ENCODE measurements at regions not wholly inside any gene's neighbourhood (a gene's known extent, or its start where the extent isn't known, plus 50 kb on each side); places are given as distances from the start of the nearest gene placed in this dataset.

DNA sequence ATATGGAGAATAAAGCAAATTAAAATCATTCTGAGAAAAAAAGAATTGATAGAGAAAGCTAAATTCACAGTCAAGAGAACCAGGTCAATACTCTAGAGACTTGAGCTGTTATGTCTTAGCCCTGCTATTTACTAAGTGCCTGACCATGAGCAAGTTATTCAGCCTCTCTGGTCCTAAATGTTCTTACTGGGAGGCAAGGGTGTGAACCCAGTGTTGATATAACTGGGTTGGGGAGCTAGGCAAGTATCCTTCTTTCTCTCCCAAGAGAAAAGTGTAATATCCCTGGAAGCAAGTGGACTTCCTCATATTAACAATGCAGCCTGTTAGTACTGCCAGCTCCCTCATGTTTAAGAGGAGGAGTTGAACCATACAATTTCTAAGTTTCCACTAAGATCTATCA lies 488.9 kb upstream of the RASGRP1 start:
- Mint-ChIP-seq H3K9me3 (peaks cover 12% of the 10 kb centered on the region), H3K36me3 (ENCODE audit: low read depth) (no peaks in the 10 kb centered on the region), H3K27me3 (peaks cover 4% of the 10 kb centered on the region), H3K4me1 (no peaks in the 10 kb centered on the region), H3K4me3 (no peak overlapping the region), H3K27ac (no peak overlapping the region)
- no peak for ATAC-seq (replicated peaks)

DNA sequence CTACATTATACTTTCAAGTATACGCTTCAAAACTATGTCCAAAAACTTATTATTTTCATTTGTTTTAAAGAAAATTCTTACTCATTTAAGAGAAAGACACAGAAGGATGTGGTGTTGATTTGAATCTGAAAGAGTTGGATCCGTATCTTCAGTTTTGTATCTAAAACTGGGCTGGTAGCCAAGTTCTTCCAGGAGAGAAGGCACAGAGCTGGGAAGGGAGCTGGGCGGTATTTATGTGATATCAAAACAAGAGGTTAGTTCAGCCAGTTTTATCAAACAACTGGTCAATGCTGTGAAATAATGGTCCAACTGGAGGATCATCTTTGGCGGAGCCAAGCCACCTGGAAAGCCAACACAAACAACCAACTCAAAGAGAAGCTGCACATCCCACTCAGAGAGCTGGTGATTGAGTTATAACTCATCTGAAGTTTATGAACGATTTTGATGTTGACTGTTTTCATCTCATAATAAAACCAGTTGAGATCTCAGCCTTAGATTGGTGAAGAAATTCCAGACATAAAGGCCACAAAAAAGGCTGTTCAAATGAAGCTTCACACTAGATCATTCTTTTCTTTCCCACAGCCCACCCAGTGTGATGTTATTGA lies 489.6 kb upstream of the RASGRP1 start:
- no peak overlapping the region for H3K27ac Mint-ChIP-seq
- H3K9me3 Mint-ChIP-seq = peaks cover 10% of the 10 kb centered on the region
- H3K4me1 Mint-ChIP-seq = no peaks in the 10 kb centered on the region
- H3K36me3 Mint-ChIP-seq (ENCODE audit: low read depth) = no peaks in the 10 kb centered on the region
- no peak for ATAC-seq (replicated peaks)
- H3K27me3 Mint-ChIP-seq = peaks cover 4% of the 10 kb centered on the region
- no peak overlapping the region for H3K4me3 Mint-ChIP-seq

GRCh38 chr15:39056357-39056756 lies 491.7 kb upstream of the RASGRP1 start:
- Mint-ChIP-seq H3K4me3 (no peak overlapping the region), H3K27me3 (no peaks in the 10 kb centered on the region), H3K4me1 (no peaks in the 10 kb centered on the region), H3K9me3 (no peaks in the 10 kb centered on the region), H3K36me3 (ENCODE audit: low read depth) (no peaks in the 10 kb centered on the region), H3K27ac (no peak overlapping the region)
- ATAC-seq (replicated peaks) = no peak

GRCh38 chr15:39058351-39059131 lies 493.9 kb upstream of the RASGRP1 start:
- no peaks in the 10 kb centered on the region for H3K27me3 Mint-ChIP-seq
- H3K4me1 Mint-ChIP-seq = no peaks in the 10 kb centered on the region
- H3K27ac Mint-ChIP-seq = no peak overlapping the region
- H3K4me3 Mint-ChIP-seq = no peak overlapping the region
- no peaks in the 10 kb centered on the region for H3K36me3 Mint-ChIP-seq (ENCODE audit: low read depth)
- H3K9me3 Mint-ChIP-seq = no peaks in the 10 kb centered on the region
- no peak for ATAC-seq (replicated peaks)

GRCh38 chr15:39059917-39060316 lies 495.3 kb upstream of the RASGRP1 start:
- H3K27ac Mint-ChIP-seq = no peak overlapping the region
- no peaks in the 10 kb centered on the region for H3K4me1 Mint-ChIP-seq
- peaks cover under 1% of the 10 kb centered on the region for H3K27me3 Mint-ChIP-seq
- H3K9me3 Mint-ChIP-seq = no peaks in the 10 kb centered on the region
- no peaks in the 10 kb centered on the region for H3K36me3 Mint-ChIP-seq (ENCODE audit: low read depth)
- no peak overlapping the region for H3K4me3 Mint-ChIP-seq
- no peak for ATAC-seq (replicated peaks)

GRCh38 chr15:39061952-39062464 lies 497.4 kb upstream of the RASGRP1 start:
- Mint-ChIP-seq H3K27ac (no peak overlapping the region), H3K4me1 (no peaks in the 10 kb centered on the region), H3K9me3 (no peaks in the 10 kb centered on the region), H3K27me3 (peaks cover 7% of the 10 kb centered on the region), H3K4me3 (no peak overlapping the region), H3K36me3 (ENCODE audit: low read depth) (no peaks in the 10 kb centered on the region)
- ATAC-seq (replicated peaks) = no peak

DNA sequence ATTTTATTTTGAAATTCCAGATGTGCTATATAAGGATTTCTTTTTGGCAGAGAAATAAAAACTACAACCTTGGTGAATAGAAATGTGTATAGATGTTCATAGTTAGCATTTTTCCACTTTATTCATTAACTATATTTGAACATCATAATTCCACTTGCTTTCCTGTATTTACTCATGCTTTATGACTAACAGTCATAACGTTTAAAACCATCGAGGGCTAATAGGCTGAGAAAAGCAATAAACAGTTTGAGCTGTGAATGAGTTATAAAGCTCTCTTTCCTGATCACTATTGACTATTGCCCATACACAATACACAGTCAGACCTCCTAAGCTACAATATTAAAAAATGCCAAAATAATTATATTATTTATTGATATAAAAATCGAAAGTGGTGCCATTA lies 502.1 kb upstream of the RASGRP1 start:
- no peak for ATAC-seq (replicated peaks)
- Mint-ChIP-seq H3K4me3 (no peak overlapping the region), H3K4me1 (no peaks in the 10 kb centered on the region), H3K27me3 (peaks cover 10% of the 10 kb centered on the region), H3K36me3 (ENCODE audit: low read depth) (no peaks in the 10 kb centered on the region), H3K9me3 (no peaks in the 10 kb centered on the region), H3K27ac (no peak overlapping the region)

- Mint-ChIP-seq H3K27ac (no peak overlapping the region), H3K4me3 (no peak overlapping the region), H3K9me3 (no peaks in the 10 kb centered on the region), H3K27me3 (peaks cover 7% of the 10 kb centered on the region), H3K36me3 (ENCODE audit: low read depth) (no peaks in the 10 kb centered on the region), H3K4me1 (no peaks in the 10 kb centered on the region)
- no peak for ATAC-seq (replicated peaks)
Observed at GRCh38 chr15:39074341-39074985, 506.4 kb upstream of the THBS1 start.

- no peaks in the 10 kb centered on the region for H3K9me3 Mint-ChIP-seq
- no peak overlapping the region for H3K4me3 Mint-ChIP-seq
- peaks cover 4% of the 10 kb centered on the region for H3K27me3 Mint-ChIP-seq
- H3K27ac Mint-ChIP-seq = no peak overlapping the region
- ATAC-seq (replicated peaks) = no peak
- H3K4me1 Mint-ChIP-seq = no peaks in the 10 kb centered on the region
- H3K36me3 Mint-ChIP-seq (ENCODE audit: low read depth) = no peaks in the 10 kb centered on the region
Observed at GRCh38 chr15:39075311-39075710, 505.6 kb upstream of the THBS1 start.

- no peaks in the 10 kb centered on the region for H3K4me1 Mint-ChIP-seq
- H3K9me3 Mint-ChIP-seq = no peaks in the 10 kb centered on the region
- ATAC-seq (replicated peaks) = no peak
- no peak overlapping the region for H3K27ac Mint-ChIP-seq
- no peaks in the 10 kb centered on the region for H3K36me3 Mint-ChIP-seq (ENCODE audit: low read depth)
- no peak overlapping the region for H3K4me3 Mint-ChIP-seq
- H3K27me3 Mint-ChIP-seq = peaks cover 4% of the 10 kb centered on the region
Observed at GRCh38 chr15:39075756-39076341, 505.0 kb upstream of the THBS1 start.

GRCh38 chr15:39078026-39078425 lies 502.9 kb upstream of the THBS1 start:
- H3K27me3 Mint-ChIP-seq = peaks cover 4% of the 10 kb centered on the region
- no peak overlapping the region for H3K4me3 Mint-ChIP-seq
- no peak overlapping the region for H3K27ac Mint-ChIP-seq
- H3K9me3 Mint-ChIP-seq = no peaks in the 10 kb centered on the region
- no peaks in the 10 kb centered on the region for H3K36me3 Mint-ChIP-seq (ENCODE audit: low read depth)
- ATAC-seq (replicated peaks) = no peak
- H3K4me1 Mint-ChIP-seq = no peaks in the 10 kb centered on the region

DNA sequence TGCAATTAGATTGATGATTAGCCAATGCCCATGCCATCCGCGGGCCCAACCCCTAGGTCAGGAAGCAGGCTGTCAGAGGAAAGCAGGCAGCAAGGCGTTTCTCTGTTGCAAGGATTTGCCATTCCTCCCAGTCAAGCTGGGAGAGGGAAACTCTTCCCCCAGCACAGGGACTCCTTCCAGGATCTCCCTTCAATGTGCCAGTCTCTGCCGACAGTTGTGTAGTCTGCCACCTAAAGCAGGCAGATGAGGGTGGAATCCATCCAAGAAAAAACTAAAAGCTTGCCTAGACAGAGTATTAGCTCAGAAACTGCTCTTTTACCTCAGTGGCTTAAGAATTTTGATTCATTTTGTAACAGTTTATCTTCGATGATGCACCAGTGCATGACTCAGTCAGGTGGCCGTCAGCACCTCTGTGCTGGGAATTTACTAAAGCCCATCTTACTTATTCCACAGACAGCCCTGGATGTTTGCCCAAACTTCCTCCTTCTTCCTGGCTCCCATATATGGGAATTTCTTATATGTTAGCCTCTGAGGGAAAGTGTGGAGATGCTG lies 501.5 kb upstream of the THBS1 start:
- no peaks in the 10 kb centered on the region for H3K36me3 Mint-ChIP-seq (ENCODE audit: low read depth)
- no peak overlapping the region for H3K4me3 Mint-ChIP-seq
- peaks cover 4% of the 10 kb centered on the region for H3K27me3 Mint-ChIP-seq
- no peaks in the 10 kb centered on the region for H3K4me1 Mint-ChIP-seq
- no peak overlapping the region for H3K27ac Mint-ChIP-seq
- no peak for ATAC-seq (replicated peaks)
- no peaks in the 10 kb centered on the region for H3K9me3 Mint-ChIP-seq

GRCh38 chr15:39083213-39083612 lies 497.7 kb upstream of the THBS1 start:
- no peak overlapping the region for H3K4me3 Mint-ChIP-seq
- no peak overlapping the region for H3K27ac Mint-ChIP-seq
- H3K27me3 Mint-ChIP-seq = peaks cover 6% of the 10 kb centered on the region
- no peaks in the 10 kb centered on the region for H3K36me3 Mint-ChIP-seq (ENCODE audit: low read depth)
- H3K4me1 Mint-ChIP-seq = no peaks in the 10 kb centered on the region
- no peaks in the 10 kb centered on the region for H3K9me3 Mint-ChIP-seq
- ATAC-seq (replicated peaks) = no peak

- H3K9me3 Mint-ChIP-seq = no peaks in the 10 kb centered on the region
- no peaks in the 10 kb centered on the region for H3K4me1 Mint-ChIP-seq
- no peak overlapping the region for H3K27ac Mint-ChIP-seq
- ATAC-seq (replicated peaks) = no peak
- H3K36me3 Mint-ChIP-seq (ENCODE audit: low read depth) = no peaks in the 10 kb centered on the region
- H3K4me3 Mint-ChIP-seq = no peak overlapping the region
- H3K27me3 Mint-ChIP-seq = peaks cover 15% of the 10 kb centered on the region
Observed at GRCh38 chr15:39084674-39085530, 496.0 kb upstream of the THBS1 start.
